Hematopoietic multipotent progenitor cell (in vitro differentiated cells): ENCODE measurements at regions not wholly inside any gene's neighbourhood (a gene's known extent, or its start where the extent isn't known, plus 50 kb on each side); places are given as distances from the start of the nearest gene placed in this dataset.

Source experiments
- DNase-seq, 3 donors: peaks; one replicate each; pipeline ENCODE4 v3.0.0-alpha.2; 2011 to 2015; ENCODE audit warnings: low read depth in 2 of 3, low spot score in 2 of 3

GRCh38 chr17:71900621-71901229 is 220.1 kb upstream of the SOX9 start:
- DNase-seq: no peak

- no peak for DNase-seq
Observed at GRCh38 chr17:71902894-71903506, 217.8 kb upstream of the SOX9 start.

DNA sequence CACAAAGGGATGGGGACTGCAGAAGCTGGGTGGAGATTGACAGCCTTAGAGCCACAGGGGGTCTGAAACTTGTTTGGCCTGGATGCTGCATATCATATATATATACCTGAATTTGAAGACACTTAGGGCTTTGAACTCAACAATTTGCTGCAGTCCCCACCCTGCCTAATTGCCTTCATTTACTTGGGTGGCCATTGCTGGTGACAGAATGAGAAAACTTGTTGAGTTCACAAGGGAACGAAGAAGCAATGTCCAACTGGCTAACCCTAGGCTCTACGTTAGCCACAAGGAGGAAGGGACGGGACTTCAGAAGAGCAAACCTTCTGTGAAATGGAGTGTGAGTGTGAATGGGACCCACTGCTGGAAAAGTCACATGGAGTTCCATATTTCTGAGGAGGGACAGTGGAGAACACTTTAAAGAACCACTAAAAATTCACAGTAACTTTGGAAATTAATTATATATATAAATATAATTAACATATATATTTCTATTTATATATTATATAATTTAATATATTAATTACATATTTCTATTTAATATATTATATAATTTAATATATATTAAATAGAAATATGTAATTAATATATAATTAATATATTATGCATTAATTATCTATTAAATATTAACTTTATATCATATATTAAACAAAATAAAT is 215.3 kb upstream of the SOX9 start:
- no peak for DNase-seq

GRCh38 chr17:71909155-71909554 is 211.7 kb upstream of the SOX9 start:
- no peak for DNase-seq

- no peak for DNase-seq
Observed at GRCh38 chr17:71910002-71910401, 210.8 kb upstream of the SOX9 start.

DNA sequence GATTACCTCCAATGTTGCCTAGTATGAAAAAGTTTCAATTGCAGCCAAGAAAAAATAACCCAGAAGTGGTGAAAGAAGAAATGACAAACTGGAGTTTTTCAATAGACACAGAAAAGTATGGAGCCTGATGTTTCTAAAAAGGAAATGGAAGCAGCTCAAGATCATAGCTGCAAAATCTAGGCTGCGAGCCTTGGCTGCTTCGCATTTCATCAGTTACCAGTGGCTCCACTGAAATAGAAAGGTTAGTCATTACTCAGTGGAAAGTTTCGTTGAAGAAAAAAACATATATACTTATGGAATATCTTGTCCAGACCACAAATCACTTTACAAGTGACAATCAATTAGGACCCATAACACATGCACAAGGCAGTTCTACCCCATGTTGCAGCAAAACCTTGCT is 206.8 kb upstream of the SOX9 start:
- no peak for DNase-seq

DNA sequence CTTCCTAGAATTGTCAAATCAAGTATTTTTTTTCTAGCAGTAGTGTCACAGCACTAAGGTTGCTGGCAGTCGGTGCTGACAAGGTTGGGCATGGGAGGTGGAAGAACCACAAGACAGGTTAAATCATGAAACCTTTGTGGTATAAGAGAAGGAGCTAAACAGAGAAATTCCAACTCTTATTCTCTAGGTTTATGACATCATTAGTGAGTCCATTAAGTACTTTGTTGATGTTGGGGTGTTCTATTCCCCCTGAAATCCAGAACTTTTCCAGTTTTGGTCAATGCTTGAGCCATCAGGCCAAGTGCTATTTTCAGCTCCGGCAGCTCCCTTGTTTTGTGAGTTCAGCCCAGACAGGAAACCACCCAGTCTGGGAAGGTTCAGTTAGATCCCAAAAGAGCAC is 206.0 kb upstream of the SOX9 start:
- DNase-seq: no peak

GRCh38 chr17:71917715-71918114 is 203.1 kb upstream of the SOX9 start:
- DNase-seq: no peak

GRCh38 chr17:71919186-71919585 is 201.6 kb upstream of the SOX9 start:
- no peak for DNase-seq

DNA sequence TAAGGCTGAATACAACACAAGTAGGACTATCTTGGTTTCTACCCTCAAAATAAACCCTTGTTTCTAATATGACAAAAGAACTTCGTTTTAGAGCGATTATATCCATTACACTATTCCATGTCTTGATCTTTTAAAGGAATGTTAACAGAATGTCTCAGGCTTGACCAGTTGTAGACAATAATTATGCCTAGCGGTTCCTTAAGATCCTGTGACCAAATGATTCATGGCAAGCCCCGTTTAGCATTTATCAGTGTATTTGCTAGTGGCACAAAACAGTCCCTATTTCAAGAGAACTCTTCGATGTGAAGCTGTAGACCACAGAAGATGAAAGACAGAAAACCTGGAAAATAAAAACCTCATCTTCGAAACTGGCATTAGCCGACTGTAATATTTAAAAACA is 200.9 kb upstream of the SOX9 start:
- no peak for DNase-seq

- no peak for DNase-seq
Observed at GRCh38 chr17:71921796-71922195, 199.0 kb upstream of the SOX9 start.

DNA sequence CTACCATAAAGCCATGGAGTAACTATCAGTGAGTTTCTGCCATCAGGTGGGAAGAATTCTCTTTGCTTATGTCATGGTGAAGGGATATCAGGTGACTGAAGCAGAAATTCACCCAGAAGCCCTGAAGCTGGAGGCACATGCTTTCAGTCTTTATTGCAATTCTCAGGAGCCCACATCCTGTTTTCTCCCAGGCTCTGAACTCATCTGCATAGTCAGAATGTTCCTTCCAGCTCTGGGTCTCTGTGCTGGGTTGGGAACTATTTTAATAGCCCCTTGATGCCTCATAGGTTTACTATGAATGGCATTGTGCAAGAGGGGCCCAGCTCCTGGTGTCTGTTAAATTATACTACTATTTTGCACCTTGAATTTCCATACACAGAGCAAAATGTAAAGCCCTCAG is 198.4 kb upstream of the SOX9 start:
- no peak for DNase-seq

DNA sequence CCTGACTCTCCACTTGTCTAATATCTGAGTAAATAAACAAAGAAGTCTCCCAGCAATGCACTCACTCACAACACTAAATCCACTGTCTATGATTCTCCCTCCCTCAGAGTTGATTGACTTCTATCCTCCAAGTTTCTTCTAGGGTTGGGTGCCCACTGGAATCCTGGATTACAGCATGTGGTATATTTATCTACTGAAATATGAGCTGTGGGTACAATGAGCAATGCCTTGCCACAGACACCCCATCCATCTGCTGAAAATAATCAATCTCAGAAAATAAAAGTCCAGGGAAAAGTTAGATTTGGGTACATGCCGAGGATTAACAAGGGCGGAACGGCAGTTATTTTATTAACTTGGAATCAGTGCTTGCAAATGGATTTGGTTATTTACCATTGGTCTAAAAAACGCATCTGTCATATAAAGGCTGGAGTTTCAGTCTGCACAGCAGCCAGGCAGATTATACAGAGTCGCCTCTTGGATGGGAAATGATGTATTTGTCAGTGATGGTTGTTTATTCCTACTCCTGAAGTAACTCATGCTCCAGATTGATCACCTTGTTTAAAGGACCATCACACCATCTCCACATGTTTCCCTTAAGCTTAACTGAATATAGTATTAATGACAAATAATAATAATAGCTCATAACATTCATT is 193.9 kb upstream of the SOX9 start:
- no peak for DNase-seq

DNA sequence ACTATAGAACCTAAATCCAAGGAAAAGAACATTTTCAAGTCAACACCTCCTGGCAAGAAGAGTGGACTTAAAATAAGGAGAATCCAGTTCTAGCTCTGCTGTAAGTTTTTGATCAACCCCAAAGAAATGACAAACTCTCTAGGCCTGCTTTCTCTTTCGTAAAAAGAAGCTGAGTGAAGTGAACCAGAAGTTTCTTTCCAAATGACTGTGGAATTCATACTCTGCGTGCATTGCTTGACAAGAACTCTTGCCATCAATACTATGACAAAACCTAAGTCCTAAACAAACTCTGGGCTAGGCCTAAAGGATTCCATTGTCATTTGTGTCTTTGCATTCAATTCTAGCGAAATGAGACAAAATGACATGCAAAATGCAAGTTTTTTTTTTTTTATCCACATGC is 187.5 kb upstream of the SOX9 start:
- no peak for DNase-seq

DNA sequence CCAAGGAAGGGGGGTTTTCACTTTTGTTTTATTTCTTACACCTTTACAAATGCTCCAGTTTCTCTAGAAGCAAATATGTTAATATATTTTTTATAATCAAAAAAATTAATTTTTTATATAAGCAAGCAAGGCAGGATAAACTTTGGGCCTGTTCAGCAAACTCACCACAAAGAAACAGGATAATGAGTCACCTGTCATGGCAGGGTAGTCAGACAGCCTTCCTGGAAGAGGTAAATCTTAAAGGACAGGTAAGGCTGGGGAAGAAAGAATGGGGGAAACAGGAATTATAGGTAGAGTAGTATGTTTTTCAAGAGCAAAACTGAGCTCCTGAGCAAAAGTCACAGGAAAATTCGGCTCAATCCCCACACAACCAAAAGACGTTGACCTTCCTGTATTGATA is 186.3 kb upstream of the SOX9 start:
- DNase-seq: no peak

GRCh38 chr17:71935341-71935740 is 185.5 kb upstream of the SOX9 start:
- no peak for DNase-seq

DNA sequence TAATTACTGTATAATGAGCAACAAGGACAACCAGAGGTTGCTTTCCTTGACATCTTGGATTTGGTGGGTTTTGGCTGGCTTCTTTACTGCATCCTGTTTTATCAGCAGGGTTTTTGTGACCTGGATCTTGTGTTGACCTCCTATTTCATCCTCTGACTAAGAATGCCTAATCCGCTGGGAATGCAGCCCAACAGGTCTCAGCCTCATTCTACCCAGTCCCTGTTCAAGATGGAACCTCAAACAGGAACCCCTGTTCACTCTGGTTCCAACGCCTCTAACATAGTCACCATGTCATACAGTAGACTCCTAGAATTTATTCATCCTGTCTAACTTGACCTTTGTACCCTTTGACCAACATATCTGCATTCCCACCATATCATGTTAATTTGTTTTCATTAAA is 183.8 kb upstream of the SOX9 start:
- no peak for DNase-seq

- DNase-seq: no peak
Observed at GRCh38 chr17:71937914-71938313, 182.9 kb upstream of the SOX9 start.

DNA sequence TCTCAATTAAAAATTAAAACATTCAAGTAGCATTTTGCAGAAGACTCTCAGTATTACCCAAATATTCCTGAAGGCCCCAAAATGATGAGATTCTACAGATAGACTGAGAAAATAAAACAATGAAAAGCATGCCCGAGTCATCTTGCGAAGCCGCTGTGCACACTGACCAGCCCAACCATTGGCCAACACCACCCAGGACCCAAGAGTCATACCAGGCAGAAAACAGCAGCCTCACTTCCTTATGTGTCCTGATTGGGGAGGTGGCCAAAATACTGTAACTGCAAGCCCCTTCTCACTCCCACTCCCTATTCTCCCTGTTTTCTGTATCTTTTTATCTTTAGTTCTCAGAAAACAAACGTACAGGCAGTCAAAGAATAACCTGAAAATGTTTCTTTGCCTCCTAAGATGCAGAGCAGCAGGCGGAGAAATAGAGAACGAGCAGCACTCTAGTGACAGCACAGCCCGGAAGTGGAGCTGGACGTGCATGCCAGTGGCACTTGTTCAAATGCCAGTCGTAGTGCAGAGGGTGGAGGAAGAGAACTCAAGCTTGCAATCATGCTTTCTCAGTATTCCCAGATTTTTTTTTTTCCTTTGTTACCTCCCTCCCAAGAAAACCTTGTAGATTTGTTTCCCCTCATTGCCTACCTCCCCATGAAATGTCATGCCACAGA is 182.3 kb upstream of the SOX9 start:
- no peak for DNase-seq

GRCh38 chr17:71941920-71942319 is 178.9 kb upstream of the SOX9 start:
- no peak for DNase-seq

DNA sequence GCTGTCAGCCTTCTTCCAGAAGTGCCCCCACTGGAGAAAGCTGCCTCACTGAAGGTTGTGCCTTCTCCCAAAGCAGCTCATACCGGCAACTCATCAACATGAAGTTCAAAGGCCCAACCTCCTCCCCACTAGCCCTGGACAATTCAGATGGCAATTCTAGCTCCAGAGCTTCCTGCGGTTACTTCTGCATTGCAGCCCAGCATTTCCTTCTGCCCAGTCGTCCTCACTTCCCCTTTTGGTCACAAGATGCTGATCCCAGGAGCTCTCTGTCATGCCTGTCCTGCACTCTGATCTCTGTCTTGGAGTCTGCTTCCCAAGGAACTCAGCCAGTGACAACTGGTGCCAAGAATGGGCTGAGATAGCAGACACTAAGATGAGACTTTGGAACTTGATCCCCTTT is 178.2 kb upstream of the SOX9 start:
- no peak for DNase-seq
